Testis (tissue), 2 donors: ENCODE measurements at regions not wholly inside any gene's neighbourhood (a gene's known extent, or its start where the extent isn't known, plus 50 kb on each side); places are given as distances from the start of the nearest gene placed in this dataset.

ENCODE experiments used
- POLR2A ChIP-seq: fragments of 450-650 bp; IDR thresholded peaks from one replicate; pipeline ENCODE4 v1.6.1; 2017; ENCODE audit warnings: antibody characterized with exemption, mild to moderate bottlenecking, moderate library complexity
- TF ChIP-seq, protein P1 (sequence below), 3 experiments: fragments of 450-650 bp in 2 of 3; fragments of 200-600 bp in 1 of 3; sonication (generic) in 1 of 3; IDR thresholded peaks; one replicate each; pipeline ENCODE4 v1.5.1; 2016 to 2019; ENCODE audit warnings: antibody characterized with exemption in 3 of 3, mild to moderate bottlenecking in 2 of 3, moderate library complexity in 1 of 3

DNA sequence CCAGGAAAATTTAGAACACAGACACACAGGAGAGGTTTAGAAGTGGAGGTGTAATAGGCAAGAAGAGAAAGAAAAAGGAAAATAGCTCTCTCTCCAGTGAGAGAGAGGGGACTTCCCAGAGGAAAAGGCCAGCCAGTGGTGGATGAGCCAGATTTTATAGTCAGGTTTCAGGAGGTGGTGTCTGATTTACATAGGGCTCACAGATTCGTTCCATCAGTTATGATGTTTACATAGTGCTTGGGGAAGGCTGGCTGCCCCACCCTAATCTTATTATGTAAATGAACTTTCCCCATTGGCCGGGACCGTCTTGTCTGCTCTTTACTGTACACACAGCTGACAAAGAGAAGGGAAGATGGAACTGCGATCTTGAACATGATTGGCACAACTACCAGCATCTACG lies 797.3 kb downstream of the PLA2G4A start:
- TF ChIP-seq, protein P1, sequence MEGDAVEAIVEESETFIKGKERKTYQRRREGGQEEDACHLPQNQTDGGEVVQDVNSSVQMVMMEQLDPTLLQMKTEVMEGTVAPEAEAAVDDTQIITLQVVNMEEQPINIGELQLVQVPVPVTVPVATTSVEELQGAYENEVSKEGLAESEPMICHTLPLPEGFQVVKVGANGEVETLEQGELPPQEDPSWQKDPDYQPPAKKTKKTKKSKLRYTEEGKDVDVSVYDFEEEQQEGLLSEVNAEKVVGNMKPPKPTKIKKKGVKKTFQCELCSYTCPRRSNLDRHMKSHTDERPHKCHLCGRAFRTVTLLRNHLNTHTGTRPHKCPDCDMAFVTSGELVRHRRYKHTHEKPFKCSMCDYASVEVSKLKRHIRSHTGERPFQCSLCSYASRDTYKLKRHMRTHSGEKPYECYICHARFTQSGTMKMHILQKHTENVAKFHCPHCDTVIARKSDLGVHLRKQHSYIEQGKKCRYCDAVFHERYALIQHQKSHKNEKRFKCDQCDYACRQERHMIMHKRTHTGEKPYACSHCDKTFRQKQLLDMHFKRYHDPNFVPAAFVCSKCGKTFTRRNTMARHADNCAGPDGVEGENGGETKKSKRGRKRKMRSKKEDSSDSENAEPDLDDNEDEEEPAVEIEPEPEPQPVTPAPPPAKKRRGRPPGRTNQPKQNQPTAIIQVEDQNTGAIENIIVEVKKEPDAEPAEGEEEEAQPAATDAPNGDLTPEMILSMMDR (IDR thresholded peaks at IDR 0.05) = no peak
- no peak for TF ChIP-seq POLR2A
